AG09319 (cell line): ENCODE measurements at regions not wholly inside any gene's neighbourhood (a gene's known extent, or its start where the extent isn't known, plus 50 kb on each side); places are given as distances from the start of the nearest gene placed in this dataset.

Source experiments
- DNase-seq: peaks from one replicate; pipeline ENCODE4 v3.0.0-alpha.2; 2010; ENCODE audit warnings: low read depth; ENCODE audit errors: extremely low read depth
- CTCF ChIP-seq: IDR thresholded peaks from 2 replicates; pipeline ENCODE4 v1.5.1; 2011; ENCODE audit warnings: low read depth, mild to moderate bottlenecking, inconsistent platforms, low read length, moderate library complexity

- no peak for DNase-seq
- no peak for TF ChIP-seq CTCF
Measured at GRCh38 chr20:7703551-7703961, 236.7 kb downstream of the HAO1 start.

DNA sequence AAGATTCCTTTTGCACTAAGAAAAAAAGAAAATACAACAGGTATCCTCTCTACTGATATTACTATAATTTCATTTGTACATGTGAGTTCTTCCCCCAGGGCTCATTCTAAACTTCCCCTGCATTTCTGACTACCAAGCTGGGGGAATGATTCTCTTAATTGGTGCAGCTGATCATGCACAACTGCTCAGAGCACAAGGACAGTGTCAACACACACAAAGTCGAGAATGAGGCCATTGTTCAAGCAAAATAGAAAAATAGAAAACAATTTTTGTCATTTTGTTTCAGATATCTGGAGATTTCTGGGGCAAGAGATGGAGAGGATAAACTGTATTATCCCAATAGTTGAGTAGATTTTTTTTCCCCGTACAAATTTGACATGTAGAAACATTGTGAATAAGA lies 236.3 kb downstream of the HAO1 start:
- no peak for DNase-seq
- no peak for TF ChIP-seq CTCF

DNA sequence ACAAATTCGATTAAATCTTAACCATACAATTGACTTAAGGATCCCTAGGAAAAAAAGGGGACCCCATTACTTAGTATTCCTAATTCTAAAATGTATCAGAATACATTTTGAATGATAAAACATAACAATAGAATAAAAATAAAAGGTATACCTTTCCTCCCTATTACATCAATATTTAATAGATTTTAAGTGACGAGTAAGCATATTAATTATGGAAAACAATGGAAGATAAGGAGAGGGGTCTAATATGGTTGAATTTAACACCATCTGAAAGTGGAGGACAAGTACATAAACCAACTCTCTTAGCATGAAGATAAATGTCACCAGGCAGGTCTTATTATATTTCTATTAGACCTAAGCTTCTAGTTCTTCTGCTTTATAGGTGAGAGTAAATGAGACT lies 232.1 kb downstream of the HAO1 start:
- TF ChIP-seq CTCF: no peak
- DNase-seq: no peak

DNA sequence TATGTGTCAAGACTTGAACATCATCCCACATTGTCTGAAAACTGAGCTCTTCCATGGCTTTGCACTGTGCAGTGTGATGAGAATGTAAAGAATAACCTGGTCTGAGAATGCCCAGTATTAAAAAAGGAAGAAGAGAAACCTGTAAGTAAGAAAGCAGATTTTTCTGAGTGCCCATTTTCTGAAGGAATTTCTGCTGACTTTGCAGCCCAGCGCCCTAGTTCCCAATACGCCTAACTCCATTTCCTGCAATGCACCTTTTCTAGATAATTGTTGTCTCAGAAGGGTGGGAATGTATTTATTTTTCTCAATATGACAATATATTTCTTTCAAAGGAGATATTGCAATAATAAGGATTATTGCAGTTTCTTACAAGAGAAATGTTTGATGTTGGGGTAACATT lies 231.5 kb downstream of the HAO1 start:
- no peak for DNase-seq
- no peak for TF ChIP-seq CTCF

- no peak for DNase-seq
- no peak for TF ChIP-seq CTCF
Measured at GRCh38 chr20:7710440-7710839, 229.8 kb downstream of the HAO1 start.

DNA sequence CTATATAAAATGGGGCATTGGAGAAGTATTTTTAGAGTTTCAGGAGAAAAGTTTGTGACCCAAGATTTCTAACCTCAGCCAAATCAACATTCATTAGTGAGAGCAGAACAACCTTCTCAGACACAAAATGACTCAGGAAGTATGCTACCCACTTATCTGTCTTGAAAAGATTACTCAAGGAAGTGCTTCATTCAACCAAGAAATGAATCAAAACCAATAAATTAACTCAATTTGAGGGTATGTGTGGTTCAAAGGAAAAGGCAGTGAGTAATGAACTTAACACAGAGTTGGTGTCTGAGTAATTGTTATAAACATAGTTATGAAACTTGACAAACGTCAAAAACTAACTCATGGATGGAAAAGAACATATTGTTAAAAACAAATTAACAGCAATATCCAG lies 227.6 kb downstream of the HAO1 start:
- DNase-seq: no peak
- no peak for TF ChIP-seq CTCF

DNA sequence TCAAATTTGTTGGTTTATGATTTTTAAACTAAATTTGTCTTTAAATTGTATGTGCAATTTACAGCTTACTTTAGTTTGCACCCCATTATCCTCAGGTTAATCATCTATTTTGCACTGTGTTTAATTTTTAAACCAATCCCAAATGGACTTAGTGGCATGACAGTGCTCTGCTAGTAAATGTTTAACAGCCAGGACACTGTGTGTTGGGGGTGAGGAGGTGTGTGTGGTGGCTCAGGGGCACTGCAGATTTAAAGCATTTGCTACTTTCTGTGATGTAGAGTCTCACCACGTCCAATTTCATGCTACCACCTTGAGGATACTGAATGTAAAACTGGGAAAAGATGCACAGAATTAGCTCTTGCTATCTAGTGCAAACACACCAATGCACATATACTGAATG lies 225.7 kb downstream of the HAO1 start:
- no peak for TF ChIP-seq CTCF
- no peak for DNase-seq
